VCaP (cell line): ENCODE measurements at regions not wholly inside any gene's neighbourhood (a gene's known extent, or its start where the extent isn't known, plus 50 kb on each side); places are given as distances from the start of the nearest gene placed in this dataset.

ENCODE experiments used
- H3K27ac ChIP-seq: fragments of 450-650 bp; 2 replicates; pipeline ENCODE4 v1.5.1; 2017
- CTCF ChIP-seq: fragments of 450-650 bp; conservative IDR thresholded peaks from 2 replicates; pipeline ENCODE4 v1.5.1; 2017; ENCODE audit warnings: mild to moderate bottlenecking, moderate library complexity

- H3K27ac ChIP-seq = no peak overlapping the region
- TF ChIP-seq CTCF = no peak
Observed at GRCh38 chr3:29050155-29050554, 230.7 kb upstream of the RBMS3 start.

GRCh38 chr3:29057326-29057725 lies 223.5 kb upstream of the RBMS3 start:
- no peak overlapping the region for H3K27ac ChIP-seq
- no peak for TF ChIP-seq CTCF

GRCh38 chr3:29064085-29064484 lies 216.8 kb upstream of the RBMS3 start:
- TF ChIP-seq CTCF = no peak
- H3K27ac ChIP-seq = no peak overlapping the region

GRCh38 chr3:29065211-29065785 lies 215.6 kb upstream of the RBMS3 start:
- H3K27ac ChIP-seq = no peak overlapping the region
- no peak for TF ChIP-seq CTCF

- no peak overlapping the region for H3K27ac ChIP-seq
- TF ChIP-seq CTCF = no peak
Observed at GRCh38 chr3:29067007-29067406, 213.9 kb upstream of the RBMS3 start.

GRCh38 chr3:29070959-29071634 lies 209.8 kb upstream of the RBMS3 start:
- H3K27ac ChIP-seq = no peak overlapping the region
- TF ChIP-seq CTCF = no peak

GRCh38 chr3:29072611-29073010 lies 208.3 kb upstream of the RBMS3 start:
- TF ChIP-seq CTCF = no peak
- no peak overlapping the region for H3K27ac ChIP-seq
